Coronary artery (tissue), 2 donors: ENCODE measurements at regions not wholly inside any gene's neighbourhood (a gene's known extent, or its start where the extent isn't known, plus 50 kb on each side); places are given as distances from the start of the nearest gene placed in this dataset.
"Not testable (repeated sequence)": the region's sequence is repeated elsewhere in the genome, so short reads cannot be mapped to it uniquely, and the experiment has no call there.

ENCODE experiments used
- DNase-seq: peaks from one replicate; pipeline ENCODE4 v3.0.0-alpha.2; 2017; ENCODE audit warnings: low spot score
- H3K27ac ChIP-seq, 2 donors: fragments of 200-600 bp; sonication (generic); one replicate each; pipeline ENCODE4 v1.5.1; 2016 to 2019
- H3K4me3 ChIP-seq: fragments of 200-600 bp; sonication (generic); 2 replicates; pipeline ENCODE4 v1.5.1; 2016; ENCODE audit warnings: mild to moderate bottlenecking, moderate library complexity
- CTCF ChIP-seq: fragments of 200-600 bp; sonication (generic); IDR thresholded peaks from one replicate; pipeline ENCODE4 v1.5.1; 2019; ENCODE audit warnings: antibody characterized with exemption

GRCh38 chr6:167235005-167235404 lies 56.1 kb upstream of the UNC93A start:
- no peak for DNase-seq
- H3K27ac ChIP-seq = no peak overlapping the region
- no peak overlapping the region for H3K4me3 ChIP-seq
- no peak for TF ChIP-seq CTCF

GRCh38 chr6:167235421-167236238 lies 55.5 kb upstream of the UNC93A start:
- no peak for TF ChIP-seq CTCF
- Histone ChIP-seq H3K27ac (no peak overlapping the region), H3K4me3 (no peak overlapping the region)
- DNase-seq = no peak

- no peak for TF ChIP-seq CTCF
- H3K27ac ChIP-seq = no peak overlapping the region
- no peak overlapping the region for H3K4me3 ChIP-seq
- DNase-seq = no peak
These were observed 54.9 kb upstream of the UNC93A start for GRCh38 chr6:167236239-167236571.

- no peak for TF ChIP-seq CTCF
- no peak for DNase-seq
- no peak overlapping the region for H3K4me3 ChIP-seq
- H3K27ac ChIP-seq = no peak overlapping the region
These were observed 53.5 kb upstream of the UNC93A start for GRCh38 chr6:167237438-167238145.

- no peak overlapping the region for H3K4me3 ChIP-seq
- no peak for DNase-seq
- H3K27ac ChIP-seq = no peak overlapping the region
- no peak for TF ChIP-seq CTCF
These were observed 52.9 kb upstream of the UNC93A start for GRCh38 chr6:167238146-167238693.

GRCh38 chr6:167238694-167239467 lies 52.2 kb upstream of the UNC93A start:
- Histone ChIP-seq H3K4me3 (no peak overlapping the region), H3K27ac (no peak overlapping the region)
- no peak for DNase-seq
- no peak for TF ChIP-seq CTCF

GRCh38 chr6:167239470-167239869 lies 51.6 kb upstream of the UNC93A start:
- not testable (repeated sequence) for DNase-seq, H3K4me3 ChIP-seq, H3K27ac ChIP-seq
